GM23338 (cell line): ENCODE measurements at regions not wholly inside any gene's neighbourhood (a gene's known extent, or its start where the extent isn't known, plus 50 kb on each side); places are given as distances from the start of the nearest gene placed in this dataset.

Experiments
- ATAC-seq: fragments of 200-7000 bp; cut with Tn5 transposase; 3 replicates; pipeline ENCODE4 v1.9.1; 2020
- DNase-seq: peaks from one replicate; pipeline ENCODE4 v3.0.0-alpha.2; 2015; ENCODE audit warnings: low spot score
- H2AFZ ChIP-seq: fragments of 200-600 bp; sonication (generic); 2 replicates; pipeline ENCODE4 v1.8.0; 2016; ENCODE audit warnings: antibody characterized with exemption, mild to moderate bottlenecking, moderate library complexity
- H3F3A ChIP-seq: fragments of 200-600 bp; sonication (generic); replicated peaks from 2 replicates; pipeline ENCODE4 v1.8.0; 2017; ENCODE audit warnings: antibody characterized with exemption, mixed run types, low read depth
- H3K27ac ChIP-seq: fragments of 200-600 bp; sonication (generic); 2 replicates; pipeline ENCODE4 v1.6.1; 2016; ENCODE audit warnings: low read depth
- H3K27me3 ChIP-seq: fragments of 200-600 bp; sonication (generic); 2 replicates; pipeline ENCODE4 v1.8.0; 2016; ENCODE audit warnings: mild to moderate bottlenecking, mixed run types, moderate library complexity; ENCODE audit not compliant: insufficient read depth
- H3K36me3 ChIP-seq: fragments of 200-600 bp; sonication (generic); 2 replicates; pipeline ENCODE4 v1.8.0; 2016; ENCODE audit warnings: mild to moderate bottlenecking; ENCODE audit not compliant: insufficient read depth
- H3K4me1 ChIP-seq: fragments of 200-600 bp; sonication (generic); 2 replicates; pipeline ENCODE4 v1.8.0; 2016; ENCODE audit warnings: mild to moderate bottlenecking, moderate library complexity; ENCODE audit not compliant: insufficient read depth
- H3K4me2 ChIP-seq: fragments of 200-600 bp; sonication (generic); 2 replicates; pipeline ENCODE4 v1.7.1; 2017; ENCODE audit warnings: mixed run types
- H3K4me3 ChIP-seq: fragments of 200-600 bp; sonication (generic); 2 replicates; pipeline ENCODE4 v1.6.1; 2016; ENCODE audit warnings: mixed run types
- H3K79me2 ChIP-seq: fragments of 200-600 bp; sonication (generic); replicated peaks from 2 replicates; pipeline ENCODE4 v1.8.0; 2017; ENCODE audit warnings: mild to moderate bottlenecking; ENCODE audit not compliant: insufficient read depth
- H3K9me2 ChIP-seq: fragments of 200-600 bp; sonication (generic); 2 replicates; pipeline ENCODE4 v1.8.0; 2017; ENCODE audit not compliant: insufficient read depth
- H4K20me1 ChIP-seq: fragments of 200-600 bp; sonication (generic); replicated peaks from 2 replicates; pipeline ENCODE4 v1.8.0; 2017; ENCODE audit warnings: mild to moderate bottlenecking; ENCODE audit not compliant: insufficient read depth
- H3K27ac Mint-ChIP-seq: 2 replicates; pipeline ENCODE4 v1.8.0; 2020; ENCODE audit warnings: inconsistent platforms, mild to moderate bottlenecking, moderate library complexity, mixed read lengths
- H3K27me3 Mint-ChIP-seq: 3 replicates; pipeline ENCODE4 v1.8.0; 2022; ENCODE audit warnings: low read depth, mild to moderate bottlenecking, moderate library complexity, mixed read lengths, inconsistent platforms; ENCODE audit not compliant: insufficient read depth, poor library complexity
- H3K36me3 Mint-ChIP-seq: 3 replicates; pipeline ENCODE4 v1.8.0; 2021; ENCODE audit warnings: low read depth, mild to moderate bottlenecking, inconsistent platforms, moderate library complexity, mixed read lengths
- H3K4me1 Mint-ChIP-seq: 3 replicates; pipeline ENCODE4 v1.8.0; 2020; ENCODE audit warnings: mild to moderate bottlenecking, inconsistent platforms, mixed read lengths
- H3K4me3 Mint-ChIP-seq: 3 replicates; pipeline ENCODE4 v1.8.0; 2021; ENCODE audit warnings: moderate library complexity, mild to moderate bottlenecking, inconsistent platforms, mixed read lengths
- H3K9me3 Mint-ChIP-seq: 3 replicates; pipeline ENCODE4 v1.8.0; 2020; ENCODE audit warnings: moderate library complexity, mild to moderate bottlenecking, inconsistent platforms, mixed read lengths
- CREB1 ChIP-seq: fragments of 250-450 bp; sonication (Bioruptor Pico); IDR thresholded peaks from 2 replicates; pipeline ENCODE4 v1.5.0; 2020; ENCODE audit warnings: low read depth, mild to moderate bottlenecking, moderate library complexity
- CTCF ChIP-seq, 2 experiments: fragments of 200-600 bp in 1 of 2; sonication (generic) in 1 of 2; conservative IDR thresholded peaks; 2 replicates each; pipeline versions ENCODE4 v1.5.1 to v1.6.1; 2016 to 2017; ENCODE audit warnings: antibody characterized with exemption in 2 of 2, low read depth in 2 of 2, mild to moderate bottlenecking in 2 of 2, moderate library complexity in 1 of 2
- ETS1 ChIP-seq: IDR thresholded peaks from 2 replicates; pipeline ENCODE4 v1.6.1; 2016; ENCODE audit warnings: antibody characterized with exemption
- EZH2 ChIP-seq: fragments of 200-600 bp; sonication (generic); IDR thresholded peaks from one replicate; pipeline ENCODE4 v1.8.0; 2017; ENCODE audit warnings: antibody characterized with exemption, mild to moderate bottlenecking, low read depth; ENCODE audit not compliant: unreplicated experiment
- EZH2phosphoT487 ChIP-seq: fragments of 200-600 bp; sonication (generic); IDR thresholded peaks from one replicate; pipeline ENCODE4 v1.8.1; 2018; ENCODE audit warnings: antibody characterized with exemption; ENCODE audit not compliant: unreplicated experiment
- JUNB ChIP-seq: IDR thresholded peaks from one replicate; pipeline ENCODE4 v1.6.1; 2016; ENCODE audit warnings: antibody characterized with exemption; ENCODE audit not compliant: unreplicated experiment
- NANOG ChIP-seq: IDR thresholded peaks from 2 replicates; pipeline ENCODE4 v1.6.1; 2016; ENCODE audit warnings: antibody characterized with exemption, borderline replicate concordance
- POLR2AphosphoS5 ChIP-seq: IDR thresholded peaks from 2 replicates; pipeline ENCODE4 v1.6.1; 2016; ENCODE audit warnings: antibody characterized with exemption, low read depth
- REST ChIP-seq: IDR thresholded peaks from one replicate; pipeline ENCODE4 v1.6.1; 2018; ENCODE audit warnings: antibody characterized with exemption; ENCODE audit not compliant: unreplicated experiment
- STAT1 ChIP-seq: IDR thresholded peaks from one replicate; pipeline ENCODE4 v1.6.1; 2016; ENCODE audit warnings: antibody characterized with exemption; ENCODE audit not compliant: unreplicated experiment
- ZNF114 ChIP-seq: fragments of 250-450 bp; sonication (Bioruptor Pico); IDR thresholded peaks from 2 replicates; pipeline ENCODE4 v1.5.0; 2020; ENCODE audit warnings: mild to moderate bottlenecking, moderate library complexity
- ZNF331 ChIP-seq: fragments of 250-450 bp; sonication (Bioruptor Pico); IDR thresholded peaks from 2 replicates; pipeline ENCODE4 v1.5.0; 2020; ENCODE audit warnings: low read depth, mild to moderate bottlenecking, moderate library complexity
- ZNF462 ChIP-seq: fragments of 250-450 bp; sonication (Bioruptor Pico); IDR thresholded peaks from 2 replicates; pipeline ENCODE4 v1.5.0; 2020; ENCODE audit warnings: mild to moderate bottlenecking, moderate library complexity

GRCh38 chr2:64829525-64829924, 159.7 kb upstream of the SLC1A4 start:
- no peaks in the 10 kb centered on the region; the same call in 1 of the 2 replicates for H3K9me2 ChIP-seq
- H2AFZ ChIP-seq: no peak overlapping the region
- H3K4me3 ChIP-seq: no peak overlapping the region
- no peak for TF ChIP-seq POLR2AphosphoS5
- no peak for TF ChIP-seq CTCF (conservative IDR thresholded peaks at IDR 0.05; ENCODE audit: low read depth in 2 of 2)
- no peak for TF ChIP-seq REST
- no peak for TF ChIP-seq EZH2
- TF ChIP-seq NANOG: no peak
- no peak for TF ChIP-seq ZNF114 (CRISPR knock-in tag)
- TF ChIP-seq ZNF331: no peak
- TF ChIP-seq ZNF462 (CRISPR knock-in tag): no peak
- TF ChIP-seq CREB1: no peak
- TF ChIP-seq ETS1: no peak
- no peak for TF ChIP-seq STAT1
- no peak for TF ChIP-seq EZH2phosphoT487
- TF ChIP-seq JUNB: no peak
- H3K27ac ChIP-seq: no peak overlapping the region
- H3K36me3 Mint-ChIP-seq: no peaks in the 10 kb centered on the region
- DNase-seq: no peak
- no peak overlapping the region for H3K4me3 Mint-ChIP-seq
- no peaks in the 10 kb centered on the region for H3F3A ChIP-seq
- no peak overlapping the region for H3K4me2 ChIP-seq
- peaks cover 11% of the 10 kb centered on the region for H3K4me1 ChIP-seq
- peaks cover 12% of the 10 kb centered on the region for H3K4me1 Mint-ChIP-seq
- no peaks in the 10 kb centered on the region for H3K36me3 ChIP-seq
- H3K27me3 Mint-ChIP-seq: no peaks in the 10 kb centered on the region
- H3K79me2 ChIP-seq: no peaks in the 10 kb centered on the region
- H3K27ac Mint-ChIP-seq: no peak overlapping the region
- no peaks in the 10 kb centered on the region for H3K9me3 Mint-ChIP-seq
- no peaks in the 10 kb centered on the region for H4K20me1 ChIP-seq
- no peaks in the 10 kb centered on the region for H3K27me3 ChIP-seq
- ATAC-seq: no peak
